Lung (tissue), 11 donors: ENCODE measurements at regions not wholly inside any gene's neighbourhood (a gene's known extent, or its start where the extent isn't known, plus 50 kb on each side); places are given as distances from the start of the nearest gene placed in this dataset.

Experiments used
- ATAC-seq: fragments of 200-7000 bp; cut with Tn5 transposase; one replicate; pipeline ENCODE4 v1.9.1; 2020; ENCODE audit warnings: moderate number of reproducible peaks; ENCODE audit not compliant: insufficient read depth, low FRiP score
- DNase-seq, 3 donors: peaks; one replicate each; pipeline ENCODE4 v3.0.0-alpha.2; 2013 to 2017
- H3K27ac ChIP-seq, 2 donors: one replicate each; pipeline ENCODE4 v1.5.1; 2013; ENCODE audit warnings: mild to moderate bottlenecking in 2 of 2, moderate library complexity in 2 of 2, control low read depth in 1 of 2, inconsistent platforms in 1 of 2, low read depth in 1 of 2, low read length in 1 of 2
- H3K27me3 ChIP-seq, 3 donors: one replicate each; pipeline ENCODE4 v1.5.1; 2013; ENCODE audit warnings: low read length in 2 of 3; ENCODE audit not compliant: control insufficient read depth in 3 of 3, insufficient read depth in 3 of 3
- H3K36me3 ChIP-seq, 4 donors: one replicate each; pipeline ENCODE4 v1.5.1; 2013; ENCODE audit warnings: low read length in 4 of 4, mild to moderate bottlenecking in 1 of 4, moderate library complexity in 1 of 4; ENCODE audit not compliant: control insufficient read depth in 4 of 4, insufficient read depth in 4 of 4
- H3K4me1 ChIP-seq, 5 donors: one replicate each; pipeline ENCODE4 v1.5.1; 2013; ENCODE audit warnings: low read length in 5 of 5, mild to moderate bottlenecking in 2 of 5, moderate library complexity in 1 of 5; ENCODE audit not compliant: control insufficient read depth in 5 of 5, insufficient read depth in 5 of 5
- H3K4me3 ChIP-seq: one replicate; pipeline ENCODE4 v1.5.1; 2013; ENCODE audit warnings: mild to moderate bottlenecking, control low read depth, moderate library complexity
- H3K9ac ChIP-seq, 2 donors: one replicate each; pipeline ENCODE4 v1.5.1; 2013; ENCODE audit warnings: low read length in 2 of 2, control low read depth in 1 of 2; ENCODE audit not compliant: insufficient read depth in 1 of 2
- H3K9me3 ChIP-seq, 4 donors: one replicate each; pipeline ENCODE4 v1.5.1; 2013; ENCODE audit warnings: low read length in 3 of 4, mild to moderate bottlenecking in 1 of 4, moderate library complexity in 1 of 4; ENCODE audit not compliant: control insufficient read depth in 4 of 4, insufficient read depth in 3 of 4
- WGBS, 2 donors: extraction: QIAGEN DNeasy Blood & Tissue Kit; methylation state at CpG; one replicate each; pipeline ENCODE4 v1.1.7; 2013; 5-methylcytosine and 5-hydroxymethylcytosine counted together
- TF ChIP-seq, protein P1 (sequence below): IDR thresholded peaks from 2 replicates; pipeline ENCODE4 v1.5.1; 2012; ENCODE audit warnings: mild to moderate bottlenecking; ENCODE audit errors: control extremely low read depth, extremely low read depth
- donor health status: control.
- donor health status: control.
- donor health status: Bipolar disorder and iron deficiency.
- donor health status: healthy.
- donor health status: DM: yes; HTN: yes; CAD: no.

- DNase-seq = no peak
- Histone ChIP-seq H3K27me3 (no peaks in the 10 kb centered on the region), H3K27ac (no peak overlapping the region), H3K36me3 (no peaks in the 10 kb centered on the region), H3K9ac (no peak overlapping the region), H3K4me1 (peaks cover 0 to 24% (median 3%) of the 10 kb centered on the region in 5 donors), H3K4me3 (no peak overlapping the region), H3K9me3 (no peaks in the 10 kb centered on the region)
- no peak for ATAC-seq
- TF ChIP-seq, protein P1, sequence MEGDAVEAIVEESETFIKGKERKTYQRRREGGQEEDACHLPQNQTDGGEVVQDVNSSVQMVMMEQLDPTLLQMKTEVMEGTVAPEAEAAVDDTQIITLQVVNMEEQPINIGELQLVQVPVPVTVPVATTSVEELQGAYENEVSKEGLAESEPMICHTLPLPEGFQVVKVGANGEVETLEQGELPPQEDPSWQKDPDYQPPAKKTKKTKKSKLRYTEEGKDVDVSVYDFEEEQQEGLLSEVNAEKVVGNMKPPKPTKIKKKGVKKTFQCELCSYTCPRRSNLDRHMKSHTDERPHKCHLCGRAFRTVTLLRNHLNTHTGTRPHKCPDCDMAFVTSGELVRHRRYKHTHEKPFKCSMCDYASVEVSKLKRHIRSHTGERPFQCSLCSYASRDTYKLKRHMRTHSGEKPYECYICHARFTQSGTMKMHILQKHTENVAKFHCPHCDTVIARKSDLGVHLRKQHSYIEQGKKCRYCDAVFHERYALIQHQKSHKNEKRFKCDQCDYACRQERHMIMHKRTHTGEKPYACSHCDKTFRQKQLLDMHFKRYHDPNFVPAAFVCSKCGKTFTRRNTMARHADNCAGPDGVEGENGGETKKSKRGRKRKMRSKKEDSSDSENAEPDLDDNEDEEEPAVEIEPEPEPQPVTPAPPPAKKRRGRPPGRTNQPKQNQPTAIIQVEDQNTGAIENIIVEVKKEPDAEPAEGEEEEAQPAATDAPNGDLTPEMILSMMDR = no peak
These were observed 111.1 kb upstream of the RIOK3 start for GRCh38 chr18:23341983-23342382.

GRCh38 chr18:23342506-23342905, 110.6 kb upstream of the RIOK3 start:
- no peak for ATAC-seq

DNA sequence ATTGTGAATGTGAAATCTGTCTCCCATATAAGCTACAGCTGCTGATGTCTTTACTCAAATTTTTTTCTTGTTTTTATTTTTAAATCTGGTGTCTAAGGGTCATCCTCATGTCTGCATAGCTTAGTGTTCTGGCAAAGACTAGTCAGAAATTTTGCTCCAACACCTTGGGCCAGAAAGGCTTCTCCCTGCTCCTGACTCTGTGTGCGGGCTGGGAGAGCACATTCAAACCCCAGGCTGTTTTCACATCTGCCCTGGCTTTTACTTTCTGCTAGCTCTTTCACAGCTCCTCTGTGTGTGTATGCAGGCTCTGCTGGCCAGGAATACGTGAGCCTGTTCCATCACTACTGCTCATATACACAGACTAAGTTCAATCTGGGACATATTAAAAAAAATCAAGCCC, 102.9 kb upstream of the RIOK3 start:
- TF ChIP-seq, protein P1 = no peak
- 89 to 91% methylated on average over 2 of the region's 2 CpGs for WGBS, 2 donors
- no peak overlapping the region for H3K9ac ChIP-seq

More at GRCh38 chr18:23342506-23342905, 110.6 kb upstream of the RIOK3 start:
- peaks cover 0 to 23% (median 3%) of the 10 kb centered on the region in 5 donors for H3K4me1 ChIP-seq
- H3K27me3 ChIP-seq = no peaks in the 10 kb centered on the region
- no peak overlapping the region for H3K9ac ChIP-seq
- H3K36me3 ChIP-seq = no peaks in the 10 kb centered on the region
- WGBS, 2 donors = 71 to 84% methylated on average over 1 of the region's 1 CpG
- TF ChIP-seq, protein P1 = no peak
- H3K27ac ChIP-seq = no peak overlapping the region
- no peak for DNase-seq
- no peak overlapping the region for H3K4me3 ChIP-seq
- H3K9me3 ChIP-seq = no peaks in the 10 kb centered on the region

DNA sequence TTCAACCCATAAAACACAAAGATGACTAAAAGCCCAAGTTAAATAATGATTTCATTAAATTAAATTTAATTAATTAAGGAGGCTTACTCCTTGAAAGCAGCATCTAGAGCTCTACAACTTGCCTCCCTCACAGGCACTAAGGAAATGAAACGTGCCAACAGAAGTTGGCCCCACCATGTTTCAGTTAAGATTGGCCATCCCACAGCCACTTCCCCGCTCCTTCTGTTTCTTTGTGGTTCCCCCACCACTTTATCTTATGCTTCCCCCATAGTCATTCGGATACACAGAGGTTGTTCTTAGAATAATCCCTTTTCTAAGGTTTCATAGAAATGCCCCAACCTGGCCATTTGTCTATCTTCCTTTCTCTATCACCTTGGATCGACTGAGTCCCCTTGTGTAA, 101.6 kb upstream of the RIOK3 start:
- Histone ChIP-seq H3K4me3 (no peak overlapping the region), H3K9me3 (no peaks in the 10 kb centered on the region), H3K9ac (no peak overlapping the region), H3K27me3 (no peaks in the 10 kb centered on the region), H3K4me1 (peaks cover 0 to 12% (median 11%) of the 10 kb centered on the region in 5 donors), H3K36me3 (peaks cover 0 to 10% (median 1%) of the 10 kb centered on the region in 4 donors), H3K27ac (no peak overlapping the region)
- 57 to 71% methylated on average over 4 of the region's 4 CpGs for WGBS, 2 donors
- DNase-seq = no peak
- no peak for ATAC-seq
- TF ChIP-seq, protein P1 = no peak

More for the DNA sequence above, 102.9 kb upstream of the RIOK3 start:
- no peak overlapping the region for H3K27ac ChIP-seq
- no peak overlapping the region for H3K4me3 ChIP-seq
- no peak for ATAC-seq
- peaks cover 0 to 5% (median 3%) of the 10 kb centered on the region in 5 donors for H3K4me1 ChIP-seq
- peaks cover 0 to 10% (median 1%) of the 10 kb centered on the region in 4 donors for H3K36me3 ChIP-seq
- H3K27me3 ChIP-seq = no peaks in the 10 kb centered on the region
- DNase-seq = no peak
- no peaks in the 10 kb centered on the region for H3K9me3 ChIP-seq
